ENCODE measurements at regions not wholly inside any gene's neighbourhood (a gene's known extent, or its start where the extent isn't known, plus 50 kb on each side); places are given as distances from the start of the nearest gene placed in this dataset.
"Not testable (repeated sequence)": the region's sequence is repeated elsewhere in the genome, so short reads cannot be mapped to it uniquely, and the experiment has no call there.

DNA sequence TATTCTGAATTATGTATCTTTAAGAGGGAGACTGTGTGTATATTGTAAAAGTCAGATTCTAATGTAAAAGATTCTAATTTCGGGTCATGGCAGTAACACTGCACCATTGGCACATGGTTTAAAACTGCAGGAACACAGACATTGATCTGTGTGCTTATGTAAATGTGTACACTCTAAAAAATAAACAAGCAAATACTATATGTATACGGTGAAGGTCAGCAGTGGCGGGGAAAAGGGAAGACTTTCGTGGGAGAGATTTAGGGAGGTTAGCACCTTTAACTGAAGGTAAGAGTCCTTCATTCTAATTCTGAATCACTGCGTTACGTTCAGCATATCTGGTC, 157.8 kb upstream of the FAM20A start:
- Histone ChIP-seq H3K4me3 (no peak overlapping the region), H3K4me1 (peaks cover 0 to 14% (median 8%) of the 10 kb centered on the region in 9 donors), H3K36me3 (no peaks in the 10 kb centered on the region), H3K27ac (peak overlapping the region in 9 of 10 donors; percentile 62 to 90 (median 80)), H3K9me3 (no peaks in the 10 kb centered on the region), H3K27me3 (no peaks in the 10 kb centered on the region)
- WGBS, 2 donors: 88 to 93% methylated on average over 6 of the region's 6 CpGs
- no peak for DNase-seq
- intact Hi-C loops (cut with DNase I): loop anchor here in 7 of 10 donors (5.0 to 10.0 kb wide), 6 partner anchors 134 to 292 kb away; partner anchors contain the start of gene FAM20A (in 1 of the 7)
- TF ChIP-seq, protein P1, sequence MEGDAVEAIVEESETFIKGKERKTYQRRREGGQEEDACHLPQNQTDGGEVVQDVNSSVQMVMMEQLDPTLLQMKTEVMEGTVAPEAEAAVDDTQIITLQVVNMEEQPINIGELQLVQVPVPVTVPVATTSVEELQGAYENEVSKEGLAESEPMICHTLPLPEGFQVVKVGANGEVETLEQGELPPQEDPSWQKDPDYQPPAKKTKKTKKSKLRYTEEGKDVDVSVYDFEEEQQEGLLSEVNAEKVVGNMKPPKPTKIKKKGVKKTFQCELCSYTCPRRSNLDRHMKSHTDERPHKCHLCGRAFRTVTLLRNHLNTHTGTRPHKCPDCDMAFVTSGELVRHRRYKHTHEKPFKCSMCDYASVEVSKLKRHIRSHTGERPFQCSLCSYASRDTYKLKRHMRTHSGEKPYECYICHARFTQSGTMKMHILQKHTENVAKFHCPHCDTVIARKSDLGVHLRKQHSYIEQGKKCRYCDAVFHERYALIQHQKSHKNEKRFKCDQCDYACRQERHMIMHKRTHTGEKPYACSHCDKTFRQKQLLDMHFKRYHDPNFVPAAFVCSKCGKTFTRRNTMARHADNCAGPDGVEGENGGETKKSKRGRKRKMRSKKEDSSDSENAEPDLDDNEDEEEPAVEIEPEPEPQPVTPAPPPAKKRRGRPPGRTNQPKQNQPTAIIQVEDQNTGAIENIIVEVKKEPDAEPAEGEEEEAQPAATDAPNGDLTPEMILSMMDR (IDR thresholded peaks at IDR 0.05): no peak
- ATAC-seq: no peak

DNA sequence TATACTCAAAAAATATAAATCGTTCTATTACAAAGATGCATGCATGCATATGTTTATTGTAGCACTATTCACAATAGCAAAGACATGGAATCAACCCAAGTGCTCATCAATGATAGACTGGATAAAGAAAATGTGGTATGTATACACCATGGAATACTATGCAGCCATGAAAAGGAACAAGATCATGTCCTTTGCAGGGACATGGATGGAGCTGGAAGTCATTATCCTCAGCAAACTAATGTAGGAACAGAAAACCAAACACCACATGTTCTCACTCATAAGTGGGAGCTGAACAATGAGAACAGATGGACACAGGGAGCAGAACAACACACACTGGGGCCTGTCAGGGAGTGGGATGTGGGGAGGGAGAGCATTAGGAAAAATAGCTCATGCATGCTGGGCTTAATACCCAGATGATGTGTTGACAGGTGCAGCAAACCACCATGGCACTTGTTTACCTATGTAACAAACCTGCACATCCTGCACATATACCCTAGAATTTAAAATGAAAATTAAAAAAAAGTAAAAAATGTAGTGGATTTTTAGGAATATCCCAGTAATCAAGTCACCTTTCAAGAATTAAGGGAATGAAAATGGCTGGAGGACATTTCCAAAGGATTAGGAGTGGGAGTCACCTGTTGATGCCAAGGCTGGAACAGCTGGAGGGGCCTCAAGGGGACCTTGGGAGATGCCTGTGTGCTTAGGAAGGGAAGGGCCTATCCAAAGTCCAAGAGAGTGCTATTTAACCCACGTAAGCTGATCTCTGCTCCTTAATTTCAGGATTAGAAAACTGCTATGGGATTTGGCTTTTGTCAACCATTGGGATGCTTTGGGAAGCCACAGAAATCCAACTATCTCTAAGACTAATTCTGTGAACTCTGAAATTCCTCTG, 156.9 kb upstream of the FAM20A start:
- H3K27me3 ChIP-seq, ATAC-seq, H3K4me3 ChIP-seq, H3K9me3 ChIP-seq, H3K27ac ChIP-seq, DNase-seq, H3K36me3 ChIP-seq: not testable (repeated sequence)
- 92 to 98% methylated on average over 2 of the region's 2 CpGs for WGBS, 2 donors
- intact Hi-C loops (cut with DNase I): loop anchor here in 7 of 10 donors (5.0 to 10.0 kb wide), 6 partner anchors 133 to 291 kb away; partner anchors contain the start of gene FAM20A (in 1 of the 7)
- peaks cover 0 to 14% (median 8%) of the 10 kb centered on the region in 9 donors for H3K4me1 ChIP-seq

DNA sequence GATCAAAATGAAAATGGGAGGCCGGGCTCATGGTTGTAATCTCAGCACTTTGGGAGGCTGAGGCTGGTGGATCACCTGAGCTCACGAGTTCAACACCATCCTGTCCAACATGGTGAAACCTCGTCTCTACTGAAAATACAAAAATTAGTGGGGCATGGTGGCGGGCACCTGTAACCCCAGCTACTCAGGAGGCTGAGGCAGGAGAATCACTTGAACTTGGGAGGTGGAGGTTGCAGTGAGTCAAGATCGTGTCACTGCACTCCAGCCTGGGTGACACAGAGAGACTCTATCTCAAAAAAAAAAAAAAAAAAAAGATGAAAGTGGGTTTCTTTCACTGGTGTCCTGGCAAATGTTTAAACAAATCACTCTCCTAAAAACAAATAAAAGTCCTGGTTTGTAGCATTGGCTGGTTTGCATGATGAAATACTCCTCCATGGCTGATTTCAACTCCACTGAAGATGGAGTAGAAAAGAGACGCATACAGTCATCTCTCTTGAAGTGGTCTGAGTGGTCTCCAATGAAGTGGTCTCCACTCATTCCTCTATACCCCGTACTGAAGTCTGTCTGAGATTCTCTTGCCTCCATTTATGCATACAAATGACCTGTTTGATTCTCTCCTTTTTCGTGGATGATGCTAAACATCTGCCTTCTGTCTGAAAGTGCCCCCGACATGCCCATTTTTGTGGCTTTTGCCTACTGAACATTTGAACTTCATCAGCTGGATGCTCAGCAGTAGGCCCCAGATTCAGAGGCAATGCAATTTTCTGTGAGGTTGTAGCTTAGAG, 153.0 kb upstream of the FAM20A start:
- WGBS, 2 donors: 82 to 95% methylated on average over 9 of the region's 9 CpGs
- Histone ChIP-seq H3K36me3 (no peaks in the 10 kb centered on the region), H3K27ac (no peak overlapping the region), H3K27me3 (no peaks in the 10 kb centered on the region), H3K9me3 (no peaks in the 10 kb centered on the region), H3K4me1 (peaks cover 0 to 4% (median 2%) of the 10 kb centered on the region in 9 donors), H3K4me3 (no peak overlapping the region)
- ATAC-seq (no peak), DNase-seq (no peak)
- intact Hi-C loops (cut with DNase I): loop anchor here in 4 of 10 donors (10.0 kb wide), 3 partner anchors 129 to 209 kb away; partner anchors contain the start of gene FAM20A (in 1 of the 4)
- TF ChIP-seq, protein P1 (IDR thresholded peaks at IDR 0.05): no peak

- Histone ChIP-seq H3K27me3 (no peaks in the 10 kb centered on the region), H3K4me3 (no peak overlapping the region), H3K4me1 (no peaks in the 10 kb centered on the region), H3K9me3 (peaks cover 0 to 10% (median 5%) of the 10 kb centered on the region in 11 donors), H3K27ac (no peak overlapping the region), H3K36me3 (no peaks in the 10 kb centered on the region)
- no peak for DNase-seq
- TF ChIP-seq, protein P1 (IDR thresholded peaks at IDR 0.05): no peak
- intact Hi-C loops (cut with DNase I): loop anchor here in 4 of 10 donors (10.0 kb wide), 3 partner anchors 125 to 205 kb away; partner anchors contain the start of gene FAM20A (in 1 of the 4)
- no peak for ATAC-seq
- 88 to 89% methylated on average over 6 of the region's 6 CpGs for WGBS, 2 donors
Observed at GRCh38 chr17:68750208-68750562, 149.0 kb upstream of the FAM20A start.

Measured in heart right ventricle (tissue), 16 donors.